K562 (cell line): ENCODE measurements at regions not wholly inside any gene's neighbourhood (a gene's known extent, or its start where the extent isn't known, plus 50 kb on each side); places are given as distances from the start of the nearest gene placed in this dataset.
A peak's percentile ranks its signal among the peaks of the same experiment; 100 is the strongest.

Experiments
- ATAC-seq: fragments of 200-7000 bp; cut with Tn5 transposase; 3 replicates; pipeline ENCODE4 v1.9.1; 2020; ENCODE audit warnings: moderate library complexity
- BruUV-seq: library from RNA; stranded (reverse); fragments of 400-500 nt; replicated peaks from 2 replicates; lab custom pipeline; 2021; lab: Mats Ljungman, UMichigan
- CTCF ChIA-PET: fragments of 300-600 bp; formaldehyde crosslinking; extraction: SDS; loops from one replicate; lab custom pipeline; 2021; ENCODE audit warnings: low intra/inter-chr PET ratio; lab: Yijun Ruan, JAX
- POLR2A ChIA-PET: fragments of 300-600, 350-650 bp; sonication (Branson Sonifier 250); formaldehyde crosslinking; extraction: SDS; loops from one replicate; lab custom pipeline; 2021; ENCODE audit warnings: antibody characterized with exemption, inconsistent platforms; lab: Yijun Ruan, JAX
- DNase-seq, 4 experiments: peaks; one replicate each; pipeline versions ENCODE4 v3.0.0 to v3.0.0-alpha.2; 2011 to 2018; ENCODE audit warnings: low spot score in 3 of 4, mixed read lengths in 3 of 4; ENCODE audit errors: extremely low read depth in 1 of 4
- FAIRE-seq: peaks from 2 replicates; lab custom pipeline; 2011; peaks lifted over from hg19 to GRCh38; lab: Jason Lieb, UNC
- H2AFZ ChIP-seq: 2 replicates; pipeline ENCODE4 v1.6.0; 2011; ENCODE audit warnings: low read depth, low read length, control low read depth, inconsistent platforms
- H3K27ac ChIP-seq: fragments of 200-600 bp; 3 replicates; pipeline ENCODE4 v1.8.0; 2011; ENCODE audit warnings: low read depth, mild to moderate bottlenecking, control low read depth, inconsistent platforms, low read length, moderate library complexity, mixed read lengths; ENCODE audit errors: extremely low read depth
- H3K27me3 ChIP-seq, 2 experiments: fragments of 300-600 bp in 1 of 2; 2 replicates in 1 of 2; 3 replicates in 1 of 2; pipeline versions ENCODE4 v1.6.0 to v1.8.0; 2011; ENCODE audit warnings: inconsistent platforms in 2 of 2, low read length in 2 of 2, mild to moderate bottlenecking in 1 of 2, mixed read lengths in 1 of 2, moderate library complexity in 1 of 2; ENCODE audit not compliant: control insufficient read depth in 2 of 2, insufficient read depth in 2 of 2
- H3K36me3 ChIP-seq: fragments of 300-600 bp; 3 replicates; pipeline ENCODE4 v1.8.0; 2011; ENCODE audit warnings: mild to moderate bottlenecking, low read length, inconsistent platforms; ENCODE audit not compliant: control insufficient read depth, insufficient read depth
- H3K4me1 ChIP-seq, 2 experiments: fragments of 200-600 bp in 1 of 2; replicated peaks in 1 of 2; 2 replicates in 1 of 2; 3 replicates in 1 of 2; pipeline versions ENCODE4 v1.5.1 to v1.8.0; 2011; ENCODE audit warnings: inconsistent platforms in 2 of 2, low read length in 2 of 2, mild to moderate bottlenecking in 1 of 2, mixed read lengths in 1 of 2, moderate library complexity in 1 of 2; ENCODE audit not compliant: control insufficient read depth in 2 of 2, insufficient read depth in 2 of 2
- H3K4me2 ChIP-seq: 2 replicates; pipeline ENCODE4 v1.6.1; 2011; ENCODE audit warnings: low read length, control low read depth, inconsistent platforms, mixed read lengths; ENCODE audit not compliant: insufficient read depth
- H3K4me3 ChIP-seq: fragments of 200-600 bp; sonication (generic), shearing (Covaris generic); 2 replicates; pipeline ENCODE4 v1.5.1; 2016; ENCODE audit warnings: control low read depth, inconsistent platforms
- H3K79me2 ChIP-seq: fragments of 200-600 bp; 3 replicates; pipeline ENCODE4 v1.8.0; 2011; ENCODE audit warnings: low read length, inconsistent platforms; ENCODE audit not compliant: control insufficient read depth, insufficient read depth
- H3K9ac ChIP-seq, 2 experiments: 2 replicates each; pipeline versions ENCODE4 v1.6.0 to v1.6.1; 2011; ENCODE audit warnings: low read depth in 2 of 2, low read length in 2 of 2, control low read depth in 1 of 2, inconsistent platforms in 1 of 2, mild to moderate bottlenecking in 1 of 2, mixed read lengths in 1 of 2; ENCODE audit not compliant: insufficient read depth in 1 of 2
- H3K9me1 ChIP-seq: one replicate; pipeline ENCODE4 v1.6.0; 2011; ENCODE audit warnings: inconsistent platforms, mild to moderate bottlenecking, low read length, moderate library complexity; ENCODE audit not compliant: control insufficient read depth, insufficient read depth
- H3K9me3 ChIP-seq: replicated peaks from 2 replicates; pipeline ENCODE4 v1.5.1; 2011; ENCODE audit warnings: low read depth, low read length, inconsistent platforms; ENCODE audit not compliant: control insufficient read depth, insufficient read depth
- H4K20me1 ChIP-seq: replicated peaks from 2 replicates; pipeline ENCODE4 v1.6.1; 2011; ENCODE audit warnings: low read length, inconsistent platforms, mixed read lengths; ENCODE audit not compliant: control insufficient read depth, insufficient read depth
- CTBP1 ChIP-seq: fragments of 450-650 bp; IDR thresholded peaks from 2 replicates; pipeline ENCODE4 v1.6.1; 2016; ENCODE audit warnings: borderline replicate concordance
- MCM3 ChIP-seq: fragments of 450-650 bp; IDR thresholded peaks from 2 replicates; pipeline ENCODE4 v1.6.1; 2016
- MEIS2 ChIP-seq: fragments of 450-650 bp; IDR thresholded peaks from 2 replicates; pipeline ENCODE4 v1.6.1; 2014; ENCODE audit warnings: mild to moderate bottlenecking; ENCODE audit not compliant: partially characterized antibody
- MTA2 ChIP-seq: fragments of 450-650 bp; IDR thresholded peaks from 2 replicates; pipeline ENCODE4 v1.6.1; 2016; ENCODE audit warnings: low read depth
- PCBP1 ChIP-seq: fragments of 200-400 bp; formaldehyde crosslinking; IDR thresholded peaks from 2 replicates; pipeline ENCODE4 v1.6.1; 2018; ENCODE audit warnings: mild to moderate bottlenecking, low read depth, low read length; ENCODE audit not compliant: poor library complexity, severe bottlenecking
- RBFOX2 ChIP-seq: fragments of 200-400 bp; formaldehyde crosslinking; IDR thresholded peaks from 2 replicates; pipeline ENCODE4 v1.6.1; 2017; ENCODE audit warnings: low read depth, mild to moderate bottlenecking, low read length, moderate library complexity
- RBM39 ChIP-seq: fragments of 200-400 bp; formaldehyde crosslinking; optimal IDR thresholded peaks from 2 replicates; pipeline ENCODE3; 2018; ENCODE audit warnings: low read depth, low read length
- SRF ChIP-seq, 2 experiments: fragments of 250-450, 450-650 bp in 1 of 2; sonication (Bioruptor Pico) in 1 of 2; sonication (generic) in 1 of 2; formaldehyde crosslinking; IDR thresholded peaks; 2 replicates each; pipeline versions ENCODE4 v1.5.0 to v1.5.1; 2020 to 2022; ENCODE audit warnings: mild to moderate bottlenecking in 1 of 2, missing genetic modification reagents in 1 of 2
- ZBTB8A ChIP-seq: fragments of 450-650 bp; IDR thresholded peaks from 2 replicates; pipeline ENCODE4 v1.6.1; 2018; ENCODE audit warnings: mild to moderate bottlenecking, moderate library complexity; ENCODE audit not compliant: partially characterized antibody
- ZNF699 ChIP-seq: fragments of 250-450 bp; sonication (Bioruptor Pico); IDR thresholded peaks from 2 replicates; pipeline ENCODE4 v1.8.0; 2021; ENCODE audit warnings: mild to moderate bottlenecking, moderate library complexity; ENCODE audit not compliant: insufficient replicate concordance
- ZNF76 ChIP-seq: fragments of 250-450 bp; sonication (Bioruptor Pico); IDR thresholded peaks from 2 replicates; pipeline ENCODE4 v1.4.0; 2020; ENCODE audit warnings: mild to moderate bottlenecking, moderate library complexity, borderline replicate concordance
- WGBS: fragments of 100-300 bp; shearing (Covaris generic); methylation state at CpG from one replicate; pipeline ENCODE4 v1.1.6; 2016; ENCODE audit warnings: low coverage, mixed read lengths; ENCODE audit not compliant: insufficient coverage; ENCODE audit errors: missing lambda C conversion rate; 5-methylcytosine and 5-hydroxymethylcytosine counted together
- in situ Hi-C: fragments of 300-500 bp; cut with MboI; formaldehyde crosslinking; loops from 4 replicates; pipeline ENCODE4 v1.15.0; 2018; ENCODE audit warnings: inconsistent platforms, mixed read lengths
- intact Hi-C: fragments of 100-400 bp; cut with micrococcal nuclease; formaldehyde crosslinking; loops from 2 replicates; pipeline ENCODE4 v1.14.2; 2022
- TF ChIP-seq, protein P1 (sequence below): fragments of 450-650 bp; IDR thresholded peaks from 2 replicates; pipeline ENCODE4 v1.6.1; 2016
- TF ChIP-seq, protein P2 (sequence below): fragments of 450-650 bp; IDR thresholded peaks from 2 replicates; pipeline ENCODE4 v1.6.1; 2018; ENCODE audit warnings: mild to moderate bottlenecking, low read depth; ENCODE audit not compliant: partially characterized antibody

DNA sequence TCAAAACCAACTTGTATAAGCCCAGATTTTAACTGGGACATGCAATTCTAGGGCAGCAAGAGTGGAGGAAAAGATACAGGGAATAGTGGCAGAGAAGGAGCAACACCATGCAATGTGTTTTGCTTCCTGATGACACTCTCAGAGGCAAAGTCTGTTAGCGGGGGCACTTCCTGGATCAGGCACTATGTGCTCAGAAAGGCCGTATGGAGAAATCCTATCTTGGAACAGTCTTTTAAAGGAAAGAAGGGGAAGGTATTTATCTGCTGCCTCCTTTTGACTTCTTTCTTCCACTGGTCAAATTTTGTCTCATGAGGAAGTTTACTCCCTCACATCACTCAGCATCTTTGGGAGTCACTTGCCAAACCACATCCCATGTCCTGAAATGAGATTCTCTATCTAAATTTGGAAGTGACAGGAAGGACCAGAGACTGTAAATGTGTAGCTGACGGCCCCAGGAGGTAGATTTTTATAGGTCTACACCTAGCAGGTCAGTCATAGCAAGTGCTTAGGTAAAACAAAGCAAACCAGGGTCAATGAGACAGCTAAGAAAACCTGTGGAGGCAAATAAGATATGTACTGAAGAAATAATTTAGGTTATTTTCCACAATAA, 91.7 kb upstream of the ELOVL5 start:
- no peak overlapping the region for H3K4me2 ChIP-seq
- H3K9me1 ChIP-seq, result no peaks in the 10 kb centered on the region
- H3K9ac ChIP-seq, result no peak overlapping the region
- H3K79me2 ChIP-seq, result no peaks in the 10 kb centered on the region
- CTCF ChIA-PET, result interaction anchor here (1.2 to 9.0 kb wide), 2 partner anchors 44 to 268 kb away, joined by 4 to 106 read pairs; no protein-coding TSS in a partner anchor
- H3K36me3 ChIP-seq, result no peaks in the 10 kb centered on the region
- TF ChIP-seq, protein P1, sequence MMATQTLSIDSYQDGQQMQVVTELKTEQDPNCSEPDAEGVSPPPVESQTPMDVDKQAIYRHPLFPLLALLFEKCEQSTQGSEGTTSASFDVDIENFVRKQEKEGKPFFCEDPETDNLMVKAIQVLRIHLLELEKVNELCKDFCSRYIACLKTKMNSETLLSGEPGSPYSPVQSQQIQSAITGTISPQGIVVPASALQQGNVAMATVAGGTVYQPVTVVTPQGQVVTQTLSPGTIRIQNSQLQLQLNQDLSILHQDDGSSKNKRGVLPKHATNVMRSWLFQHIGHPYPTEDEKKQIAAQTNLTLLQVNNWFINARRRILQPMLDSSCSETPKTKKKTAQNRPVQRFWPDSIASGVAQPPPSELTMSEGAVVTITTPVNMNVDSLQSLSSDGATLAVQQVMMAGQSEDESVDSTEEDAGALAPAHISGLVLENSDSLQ, result no peak
- TF ChIP-seq MCM3 (no peak), MTA2 (no peak), SRF (CRISPR knock-in tag; IDR thresholded peaks at IDR 0.05) (no peak), PCBP1 (no peak), RBM39 (no peak), ZNF699 (CRISPR knock-in tag) (no peak), CTBP1 (peak; percentile 50; the same call in 1 of the 2 replicates), MEIS2 (peak; percentile 32), ZNF76 (no peak), RBFOX2 (no peak), ZBTB8A (no peak)
- TF ChIP-seq, protein P2, sequence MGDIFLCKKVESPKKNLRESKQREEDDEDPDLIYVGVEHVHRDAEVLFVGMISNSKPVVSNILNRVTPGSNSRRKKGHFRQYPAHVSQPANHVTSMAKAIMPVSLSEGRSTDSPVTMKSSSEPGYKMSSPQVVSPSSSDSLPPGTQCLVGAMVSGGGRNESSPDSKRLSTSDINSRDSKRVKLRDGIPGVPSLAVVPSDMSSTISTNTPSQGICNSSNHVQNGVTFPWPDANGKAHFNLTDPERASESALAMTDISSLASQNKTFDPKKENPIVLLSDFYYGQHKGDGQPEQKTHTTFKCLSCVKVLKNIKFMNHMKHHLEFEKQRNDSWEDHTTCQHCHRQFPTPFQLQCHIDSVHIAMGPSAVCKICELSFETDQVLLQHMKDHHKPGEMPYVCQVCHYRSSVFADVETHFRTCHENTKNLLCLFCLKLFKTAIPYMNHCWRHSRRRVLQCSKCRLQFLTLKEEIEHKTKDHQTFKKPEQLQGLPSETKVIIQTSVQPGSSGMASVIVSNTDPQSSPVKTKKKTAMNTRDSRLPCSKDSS, result no peak
- no peak overlapping the region for H3K4me3 ChIP-seq
- DNase-seq (no peak), ATAC-seq (no peak), FAIRE-seq (no peak)
- H3K4me1 ChIP-seq, result peaks cover 0 to 4% of the 10 kb centered on the region in 2 experiments; a peak in 1 of 5 replicates
- H4K20me1 ChIP-seq, result no peaks in the 10 kb centered on the region
- H3K9me3 ChIP-seq, result no peaks in the 10 kb centered on the region
- H2AFZ ChIP-seq, result no peak overlapping the region
- in situ Hi-C loops (loop anchor here (25.0 kb wide), 1 partner anchor 253 kb away; no protein-coding TSS in a partner anchor), intact Hi-C loops (no loop called here)
- H3K27me3 ChIP-seq, result peaks cover 9 to 14% of the 10 kb centered on the region in 2 experiments; a peak in 3 of 5 replicates
- POLR2A ChIA-PET, result interaction anchor here (0.6 kb wide), 1 partner anchor 16 kb away, joined by 3 read pairs; no protein-coding TSS in a partner anchor
- H3K27ac ChIP-seq, result no peak overlapping the region
- no TSS peak for BruUV-seq
- WGBS, result 3% methylated on average over 3 of the region's 3 CpGs
